ENCODE measurements at regions not wholly inside any gene's neighbourhood (a gene's known extent, or its start where the extent isn't known, plus 50 kb on each side); places are given as distances from the start of the nearest gene placed in this dataset.

GRCh38 chr1:94624203-94624602 is 82.6 kb upstream of the F3 start:
- ATAC-seq (ENCODE audit: low read depth) (no peak), DNase-seq (no peak)
- TF ChIP-seq FOS (IDR thresholded peaks at IDR 0.05; ENCODE audit: low read depth, low read length), result no peak
- no peak for TF ChIP-seq SMC3 (IDR thresholded peaks at IDR 0.05; ENCODE audit: low read depth, low read length)
- TF ChIP-seq ELK1 (IDR thresholded peaks at IDR 0.05; ENCODE audit: borderline replicate concordance, low read depth, low read length), result no peak
- no peak for TF ChIP-seq NFE2L2 (IDR thresholded peaks at IDR 0.05; ENCODE audit: low read depth, low read length)
- no peak for TF ChIP-seq MXI1 (IDR thresholded peaks at IDR 0.05; ENCODE audit: borderline replicate concordance, low read depth, low read length)
- TF ChIP-seq BHLHE40 (IDR thresholded peaks at IDR 0.05; ENCODE audit: low read depth, low read length), result no peak
- TF ChIP-seq CHD1 (IDR thresholded peaks at IDR 0.05; ENCODE audit: low read depth, low read length), result no peak
- no peak for TF ChIP-seq CEBPB (IDR thresholded peaks at IDR 0.05; ENCODE audit: low read depth, low read length)
- no peak for TF ChIP-seq USF2 (IDR thresholded peaks at IDR 0.05; ENCODE audit: low read depth, low read length)
- no peak for TF ChIP-seq CTCF (conservative IDR thresholded peaks at IDR 0.05; ENCODE audit: low read depth, low read length)
- no peak for TF ChIP-seq RFX5 (IDR thresholded peaks at IDR 0.05; ENCODE audit: low read depth, low read length)
- no peak for TF ChIP-seq MAZ (IDR thresholded peaks at IDR 0.05; ENCODE audit: borderline replicate concordance, low read depth, low read length)
- TF ChIP-seq MAFK (IDR thresholded peaks at IDR 0.05; ENCODE audit: low read depth, low read length), result no peak
- Histone ChIP-seq H3K23ac (ENCODE audit: low read depth, low read length) (peak overlapping the region; percentile 70; the same call in 1 of the 2 replicates), H3K79me1 (ENCODE audit: low read depth in 1 of 2, low read length in 2 of 2) (peaks cover 0 to 12% of the 10 kb centered on the region in 2 experiments; a peak in 2 of 4 replicates), H2BK120ac (ENCODE audit: low read depth, low read length) (peak overlapping the region; percentile 96), H3K14ac (replicated peaks; ENCODE audit: low read depth, low read length) (peak overlapping the region; percentile 94), H3K4me1 (ENCODE audit: control insufficient read depth, insufficient read depth, low read length) (peaks cover 33% of the 10 kb centered on the region), H4K5ac (ENCODE audit: low read depth, low read length) (peak overlapping the region; percentile 87), H4K91ac (ENCODE audit: insufficient read depth, low read depth, low read length) (peak overlapping the region; percentile 95), H2AK5ac (ENCODE audit: low read depth, low read length) (peak overlapping the region; percentile 99), H2BK15ac (ENCODE audit: low read depth, low read length) (peak overlapping the region; percentile 89; the same call in 2 of the 3 replicates), H3K9me3 (ENCODE audit: control insufficient read depth, insufficient read depth, low read length) (no peaks in the 10 kb centered on the region), H3K9ac (ENCODE audit: low read depth, low read length) (0 out of 2 replicates have a peak overlapping the region, but pooled peaks have one; percentile 9), H3K9me1 (ENCODE audit: insufficient read depth, low read length) (peaks cover 30% of the 10 kb centered on the region), H2BK20ac (ENCODE audit: low read depth, low read length) (peak overlapping the region; percentile 95), H3K4ac (ENCODE audit: low read depth, low read length) (peak overlapping the region; percentile 93), H2BK5ac (ENCODE audit: low read depth, low read length, poor library complexity, severe bottlenecking) (peak overlapping the region; percentile 17), H2AK9ac (replicated peaks; ENCODE audit: low read depth, low read length, poor library complexity) (no peak overlapping the region), H3K56ac (ENCODE audit: extremely low read depth, insufficient read depth, low read length) (peak overlapping the region; percentile 51; the same call in 1 of the 2 replicates), H3K4me3 (ENCODE audit: insufficient read depth, low read depth, low read length) (no peak overlapping the region), H2AFZ (replicated peaks; ENCODE audit: low read length, poor library complexity) (no peak overlapping the region), H3K18ac (ENCODE audit: low read depth, low read length) (peak overlapping the region; percentile 88), H3K27me3 (ENCODE audit: control insufficient read depth, insufficient read depth, low read length) (no peaks in the 10 kb centered on the region), H3K27ac (ENCODE audit: insufficient read depth, low read length) (peak overlapping the region; percentile 21), H3K4me2 (ENCODE audit: low read depth, low read length) (no peak overlapping the region), H4K8ac (ENCODE audit: low read depth in 2 of 2, low read length in 2 of 2) (peak overlapping the region; percentile 88 to 89), H3K36me3 (ENCODE audit: control insufficient read depth, insufficient read depth, low read length) (no peaks in the 10 kb centered on the region), H4K20me1 (ENCODE audit: insufficient read depth, low read length) (no peaks in the 10 kb centered on the region)
- ChIA-PET CTCF (no interaction called here), POLR2A (ENCODE audit: unreplicated experiment) (interaction anchor here (0.5 to 1.6 kb wide), 4 partner anchors 9 to 182 kb away, joined by 3 to 5 read pairs (median 4); no protein-coding TSS in a partner anchor)
- dilution Hi-C loops (cut with HindIII; ENCODE audit: low sequenced_read_pairs, unreplicated experiment) (no loop called here), intact Hi-C loops (cut with micrococcal nuclease) (no loop called here), in situ Hi-C loops (cut with MboI; ENCODE audit: low sequenced_read_pairs) (no loop called here)
- whole genome bisulfite sequencing, 2 experiments (ENCODE audit: extremely low coverage in 2 of 2, insufficient read length in 1 of 2), result no CpG with 5 or more reads among the region's 8 CpGs
- BruUV-seq (replicated peaks), result no TSS peak
